ENCODE measurements at regions not wholly inside any gene's neighbourhood (a gene's known extent, or its start where the extent isn't known, plus 50 kb on each side); places are given as distances from the start of the nearest gene placed in this dataset.
"Not testable (repeated sequence)": the region's sequence is repeated elsewhere in the genome, so short reads cannot be mapped to it uniquely, and the experiment has no call there.

- no peak for DNase-seq
Measured at GRCh38 chrX:146994163-146994562, 179.6 kb upstream of the CXorf51A start.

GRCh38 chrX:146973283-146973682 lies 158.7 kb upstream of the CXorf51A start:
- DNase-seq: no peak

- DNase-seq: no peak
Measured at GRCh38 chrX:146967306-146967705, 152.8 kb upstream of the CXorf51A start.

GRCh38 chrX:146956760-146957159 lies 142.2 kb upstream of the CXorf51A start:
- no peak for DNase-seq

GRCh38 chrX:146934256-146934655 lies 119.7 kb upstream of the CXorf51A start:
- DNase-seq: no peak

GRCh38 chrX:146932997-146933396 lies 118.5 kb upstream of the CXorf51A start:
- peak; percentile 54 for DNase-seq

- no peak for DNase-seq
Measured at GRCh38 chrX:146921204-146921603, 106.7 kb upstream of the CXorf51A start.

- peak; percentile 45 for DNase-seq
Measured at GRCh38 chrX:146907391-146908240, 93.1 kb upstream of the CXorf51A start.

- DNase-seq: no peak
Measured at GRCh38 chrX:146906166-146906565, 91.6 kb upstream of the CXorf51A start.

- no peak for DNase-seq
Measured at GRCh38 chrX:146887020-146887419, 72.5 kb upstream of the CXorf51A start.

- no peak for DNase-seq
Measured at GRCh38 chrX:146881521-146881920, 67.0 kb upstream of the CXorf51A start.

GRCh38 chrX:146866846-146867245 lies 52.3 kb upstream of the CXorf51A start:
- DNase-seq: not testable (repeated sequence)

GRCh38 chrX:146865734-146866133 lies 51.2 kb upstream of the CXorf51A start:
- DNase-seq: not testable (repeated sequence)
